Mammary epithelial cell (primary cell): ENCODE measurements at regions not wholly inside any gene's neighbourhood (a gene's known extent, or its start where the extent isn't known, plus 50 kb on each side); places are given as distances from the start of the nearest gene placed in this dataset.

Source experiments
- CTCF ChIP-seq, 2 donors: IDR thresholded peaks in 1 of 2; conservative IDR thresholded peaks in 1 of 2; 2 replicates each; pipeline ENCODE4 v1.5.1; 2011 to 2012; ENCODE audit warnings: inconsistent platforms in 2 of 2, low read length in 2 of 2, mild to moderate bottlenecking in 2 of 2, control low read depth in 1 of 2, low read depth in 1 of 2; ENCODE audit not compliant: insufficient read depth in 1 of 2; ENCODE audit errors: extremely low read depth in 1 of 2
- EZH2 ChIP-seq: IDR thresholded peaks from 2 replicates; pipeline ENCODE4 v1.6.1; 2012; ENCODE audit warnings: low read length, inconsistent platforms, borderline replicate concordance

- TF ChIP-seq CTCF (conservative IDR thresholded peaks at IDR 0.05 in 1 of 2, IDR thresholded peaks at IDR 0.05 in 1 of 2; ENCODE audit: extremely low read depth in 1 of 2, insufficient read depth in 1 of 2, low read depth in 1 of 2, low read length in 2 of 2): no peak
- no peak for TF ChIP-seq EZH2
Measured at GRCh38 chr18:55974521-55974920, 386.5 kb upstream of the TCF4 start.
